ENCODE measurements at regions not wholly inside any gene's neighbourhood (a gene's known extent, or its start where the extent isn't known, plus 50 kb on each side); places are given as distances from the start of the nearest gene placed in this dataset.
"Not testable (repeated sequence)": the region's sequence is repeated elsewhere in the genome, so short reads cannot be mapped to it uniquely, and the experiment has no call there.

DNA sequence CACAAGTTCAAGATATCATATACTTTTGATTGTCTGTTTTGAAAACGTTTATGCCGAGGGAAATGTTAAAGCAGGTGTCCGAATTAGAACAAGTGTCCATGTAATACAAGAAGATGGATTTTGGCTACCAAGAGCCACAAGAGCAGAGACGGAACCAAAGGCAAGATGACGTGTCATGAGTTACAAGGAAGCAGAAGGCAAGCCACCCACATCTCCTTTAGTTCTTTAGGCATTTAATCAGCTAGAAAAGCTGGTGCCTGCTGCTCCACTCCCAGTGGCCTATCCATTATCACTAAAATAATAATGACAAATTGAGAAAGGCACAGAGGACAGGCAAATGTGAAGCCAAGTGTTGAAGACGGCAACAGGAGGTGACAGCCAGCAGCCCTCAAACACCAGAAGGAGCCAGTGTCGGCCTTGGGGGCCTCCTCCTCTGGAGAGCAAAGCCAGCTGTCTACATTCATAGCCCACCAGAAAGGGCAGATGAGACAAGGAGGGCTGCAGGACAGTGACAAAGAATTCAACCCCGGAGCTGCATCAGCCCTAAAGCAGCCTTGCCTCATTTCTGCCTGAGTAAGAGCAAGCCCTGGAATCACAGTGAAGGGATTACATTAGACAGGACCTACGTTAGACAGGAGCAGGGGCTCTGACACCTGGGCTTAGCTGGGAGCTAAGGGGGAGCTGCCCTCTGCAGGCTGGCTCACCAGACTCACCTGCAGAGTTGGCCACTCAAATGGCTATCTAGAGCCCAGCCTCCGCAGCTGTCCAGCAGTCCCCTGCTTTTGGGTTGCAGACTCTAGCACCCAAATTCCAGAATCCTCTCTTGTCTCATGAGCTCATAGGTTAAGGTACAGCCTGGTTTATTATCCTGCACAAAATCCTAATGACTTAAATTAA, 569.9 kb downstream of the UQCRFS1 start:
- no peak for DNase-seq (ENCODE audit: low read depth in 4 of 4, low spot score in 3 of 4)

- DNase-seq (ENCODE audit: low read depth in 4 of 4, low spot score in 3 of 4), result no peak
Observed at GRCh38 chr19:28641395-28641794, 571.6 kb downstream of the UQCRFS1 start.

DNA sequence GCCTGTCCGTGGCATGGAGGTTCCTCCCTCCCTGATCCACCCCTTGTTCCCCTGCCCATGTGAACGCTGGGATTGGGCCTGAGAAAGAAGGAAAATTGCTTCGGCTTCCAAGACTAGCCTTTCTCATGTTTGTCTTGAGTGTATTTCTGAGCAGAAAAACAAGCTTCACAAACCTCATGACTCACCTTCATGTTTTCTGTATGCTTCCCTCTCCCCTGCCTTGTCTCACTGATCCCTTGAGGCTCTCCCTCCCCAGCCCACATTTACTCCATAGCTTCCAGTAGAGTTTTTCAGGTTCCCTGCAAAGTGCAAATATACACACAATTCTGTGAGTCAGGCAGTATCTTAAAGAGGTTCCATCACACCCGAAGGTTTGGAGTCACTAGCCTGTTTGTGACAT, 572.4 kb downstream of the UQCRFS1 start:
- DNase-seq (ENCODE audit: low read depth in 4 of 4, low spot score in 3 of 4), result no peak

DNA sequence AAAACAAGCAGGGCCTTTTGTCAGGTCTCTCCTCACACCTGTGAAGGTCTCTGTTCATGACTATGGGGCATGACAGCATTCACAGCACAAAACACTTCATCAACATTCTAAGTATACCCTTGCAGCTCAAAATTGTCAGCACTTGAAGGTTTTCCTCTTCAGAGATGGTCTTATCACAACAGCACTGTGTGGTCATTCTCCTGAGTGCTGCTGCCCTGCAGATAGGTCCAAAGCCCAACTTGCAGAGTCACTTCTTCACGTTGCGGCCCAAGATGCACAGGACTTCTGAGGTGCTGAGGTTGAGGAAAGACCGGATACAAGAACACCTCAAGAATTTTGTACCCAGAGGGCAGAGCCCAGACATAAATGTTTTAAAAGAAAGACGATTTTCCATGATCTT, 574.5 kb downstream of the UQCRFS1 start:
- no peak for DNase-seq (ENCODE audit: low read depth in 4 of 4, low spot score in 3 of 4)

DNA sequence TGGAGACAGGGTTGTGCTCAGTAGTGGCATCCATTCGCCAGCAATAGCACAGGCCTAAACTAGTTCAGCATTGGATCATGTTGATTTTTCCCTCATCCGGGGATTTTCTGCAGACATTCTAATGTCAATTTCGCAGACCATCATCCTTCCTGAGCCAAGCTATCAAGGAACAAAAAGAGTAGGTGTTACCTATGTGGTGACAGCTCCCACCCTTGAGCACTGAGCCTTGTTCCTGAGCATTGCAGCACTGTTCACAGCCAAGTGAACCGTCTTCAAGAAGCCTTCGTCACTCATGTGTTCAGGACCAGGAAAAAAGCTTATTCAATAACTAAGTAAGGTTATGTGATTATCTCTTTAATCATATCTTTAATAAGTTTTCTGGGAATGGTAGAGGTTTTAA, 576.2 kb downstream of the UQCRFS1 start:
- no peak for DNase-seq (ENCODE audit: low read depth in 4 of 4, low spot score in 3 of 4)

DNA sequence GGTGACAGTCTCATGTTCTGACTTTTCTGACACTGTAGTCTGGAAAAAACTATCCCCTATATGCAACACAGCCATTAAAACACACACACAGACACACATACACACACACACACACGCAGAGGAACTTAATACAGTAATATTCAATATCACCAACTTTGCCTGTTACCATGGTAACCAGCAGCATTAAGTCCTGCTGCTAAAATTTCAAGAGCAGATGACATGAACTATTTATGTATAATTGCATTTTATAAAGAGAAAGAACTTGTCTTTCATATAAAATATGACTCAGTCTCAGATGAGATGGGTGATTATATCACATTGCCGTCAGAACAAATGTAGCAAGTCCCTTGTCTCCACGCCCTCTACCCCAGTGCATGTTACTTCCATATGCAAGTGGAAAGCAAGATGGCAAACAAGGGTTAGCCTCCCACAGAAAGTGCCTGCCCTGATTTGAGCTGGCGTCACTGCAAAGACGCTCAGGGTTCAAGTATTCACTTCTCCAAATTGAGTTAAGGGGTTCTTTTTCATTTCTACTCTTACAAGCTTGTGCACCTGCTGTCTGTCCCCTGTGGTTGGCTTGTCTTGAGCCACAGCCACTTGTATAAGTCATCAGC, 576.8 kb downstream of the UQCRFS1 start:
- no peak for DNase-seq (ENCODE audit: low read depth in 4 of 4, low spot score in 3 of 4)

DNA sequence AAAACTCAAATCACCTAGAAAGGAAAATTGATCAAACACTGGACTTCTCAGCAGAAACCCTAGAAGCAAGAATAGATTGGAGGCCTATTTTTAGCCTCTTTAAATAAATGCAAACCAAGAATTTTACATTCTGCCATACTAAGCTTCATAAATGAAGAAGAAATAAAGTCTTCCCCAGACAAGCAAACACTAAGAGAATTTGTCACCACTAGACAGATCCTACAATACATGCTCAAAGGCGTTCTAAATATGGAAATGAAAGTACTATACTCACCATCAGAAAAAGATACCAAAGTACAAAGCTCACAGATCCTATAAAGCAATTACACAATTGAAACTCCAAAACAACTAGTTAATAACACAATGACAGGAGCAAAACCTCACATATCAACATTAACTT, 578.1 kb downstream of the UQCRFS1 start:
- DNase-seq (ENCODE audit: low read depth in 4 of 4, low spot score in 3 of 4), result no peak

DNA sequence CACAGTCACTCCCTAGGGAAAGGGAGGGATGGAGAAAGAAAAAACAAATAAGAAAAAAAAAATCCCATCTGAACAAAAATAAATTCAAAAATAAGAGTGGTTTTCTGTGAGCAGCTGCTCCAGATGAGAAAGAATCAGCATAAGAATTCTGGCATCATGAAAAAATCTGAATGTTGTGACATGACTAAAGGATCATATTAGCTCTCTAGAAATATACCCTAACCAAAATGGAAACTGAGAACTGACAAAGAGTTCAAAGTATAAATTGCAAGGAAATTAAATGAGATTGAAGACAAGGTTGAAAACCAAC, 579.0 kb downstream of the UQCRFS1 start:
- no peak for DNase-seq (ENCODE audit: low read depth in 4 of 4, low spot score in 3 of 4)

GRCh38 chr19:28633319-28634018, 579.5 kb downstream of the UQCRFS1 start:
- DNase-seq (ENCODE audit: low read depth in 4 of 4, low spot score in 3 of 4), result peak; percentile 8 to 35 (median 16)

DNA sequence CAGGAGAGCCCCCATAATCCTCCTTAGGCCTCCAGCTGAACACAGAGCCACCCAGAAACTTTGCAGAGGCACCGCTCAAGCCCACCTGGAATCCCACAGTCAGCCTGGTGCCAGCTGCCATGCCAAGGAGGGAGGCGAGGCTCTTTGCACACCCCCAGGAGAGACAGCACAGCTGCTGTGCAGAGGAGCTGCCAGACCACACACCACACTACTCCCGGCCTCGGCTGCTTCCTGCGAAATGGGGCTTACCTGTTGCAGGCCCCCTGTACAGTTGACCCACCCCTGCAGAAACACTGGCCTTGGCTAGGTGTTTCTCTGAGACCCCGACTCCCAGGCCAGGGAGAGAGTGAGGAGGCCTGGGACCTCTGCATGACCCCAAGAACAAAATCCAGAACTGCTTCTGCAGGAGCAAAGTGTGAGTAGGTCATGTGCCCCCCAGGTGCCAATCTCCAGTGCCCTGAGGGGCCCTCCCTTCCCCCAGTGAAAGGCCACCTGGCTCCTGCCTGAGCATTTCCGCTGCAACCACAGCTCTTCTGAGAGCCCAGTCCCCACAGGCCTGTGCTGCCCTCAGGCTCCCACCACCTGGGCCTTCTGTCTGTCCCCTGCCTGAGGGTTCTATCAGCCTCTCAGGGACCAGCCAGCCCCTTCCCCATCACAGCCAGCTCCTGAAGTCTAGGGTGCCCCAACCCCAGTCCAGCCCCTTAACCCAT, 580.4 kb downstream of the UQCRFS1 start:
- no peak for DNase-seq (ENCODE audit: low read depth in 4 of 4, low spot score in 3 of 4)

DNA sequence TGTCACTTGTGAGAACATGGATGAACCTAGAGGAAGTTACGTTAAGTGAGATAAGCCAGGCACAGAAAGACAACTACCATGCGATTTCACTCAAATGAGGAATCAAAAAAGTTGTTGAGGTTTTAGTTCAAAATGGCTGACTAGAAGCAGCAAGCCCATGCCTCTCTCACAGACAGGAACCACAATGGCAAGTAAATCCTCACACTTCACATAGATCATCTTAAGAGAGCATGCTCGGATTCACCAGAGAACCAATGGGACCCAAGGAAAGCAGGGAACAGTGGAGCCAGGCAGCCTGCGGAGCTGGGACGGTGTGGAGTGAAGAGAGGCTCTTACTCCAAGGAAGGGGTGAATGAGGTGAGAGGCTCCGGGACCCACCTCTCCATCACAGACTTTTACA, 581.0 kb downstream of the UQCRFS1 start:
- DNase-seq (ENCODE audit: low read depth in 4 of 4, low spot score in 3 of 4), result no peak

DNA sequence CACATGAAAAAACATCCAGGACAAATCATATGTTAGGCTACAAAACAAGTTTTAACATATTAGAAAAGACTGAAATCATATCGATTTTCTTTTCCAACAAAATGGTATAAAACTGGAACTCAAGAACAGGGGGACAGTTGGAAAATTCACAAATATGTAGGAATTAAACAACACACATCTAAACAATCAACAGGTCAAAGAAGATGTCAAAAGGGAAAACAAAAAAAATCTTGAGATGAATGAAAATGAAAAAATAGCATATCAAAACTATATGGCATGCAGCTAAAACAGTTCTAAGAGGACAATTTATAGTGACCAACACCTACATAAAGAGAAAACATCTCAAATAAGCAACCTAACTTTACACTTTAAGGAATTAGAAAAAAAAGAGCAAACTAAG, 585.3 kb downstream of the UQCRFS1 start:
- DNase-seq (ENCODE audit: low read depth in 4 of 4, low spot score in 3 of 4), result no peak

- not testable (repeated sequence) for DNase-seq (ENCODE audit: low read depth in 4 of 4, low spot score in 3 of 4)
Observed at GRCh38 chr19:28626407-28626806, 586.5 kb downstream of the UQCRFS1 start.

DNA sequence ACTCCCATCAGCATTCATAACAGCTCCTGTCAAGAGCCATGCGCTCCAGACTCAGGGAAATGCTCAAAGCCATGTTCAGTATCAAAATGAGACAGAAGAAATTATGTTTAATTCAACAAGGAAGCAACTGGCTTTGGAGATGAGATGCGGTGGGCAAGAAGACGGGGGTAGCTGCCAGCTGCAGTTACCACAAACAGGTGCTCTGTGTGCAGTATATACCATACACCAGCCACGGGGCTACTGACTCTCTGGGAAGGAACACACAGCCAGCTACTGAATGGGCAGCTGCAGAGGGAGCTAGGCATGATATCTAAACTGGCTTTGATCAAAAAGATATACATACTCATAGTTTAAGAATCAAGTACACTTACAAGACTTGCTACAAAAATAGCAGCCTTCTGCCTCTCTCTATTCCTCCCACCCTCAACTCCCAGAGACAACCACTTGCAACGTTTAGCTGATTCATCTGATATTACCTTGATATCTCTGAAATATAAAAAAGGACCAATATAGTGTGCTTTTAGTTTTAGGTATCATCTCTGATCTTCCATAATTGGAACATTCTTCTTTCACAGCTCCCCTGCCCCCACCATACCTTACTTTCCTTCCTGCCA, 593.0 kb downstream of the UQCRFS1 start:
- no peak for DNase-seq (ENCODE audit: low read depth in 4 of 4, low spot score in 3 of 4)

- DNase-seq (ENCODE audit: low read depth in 4 of 4, low spot score in 3 of 4), result no peak
Observed at GRCh38 chr19:28618504-28618903, 594.4 kb downstream of the UQCRFS1 start.

DNA sequence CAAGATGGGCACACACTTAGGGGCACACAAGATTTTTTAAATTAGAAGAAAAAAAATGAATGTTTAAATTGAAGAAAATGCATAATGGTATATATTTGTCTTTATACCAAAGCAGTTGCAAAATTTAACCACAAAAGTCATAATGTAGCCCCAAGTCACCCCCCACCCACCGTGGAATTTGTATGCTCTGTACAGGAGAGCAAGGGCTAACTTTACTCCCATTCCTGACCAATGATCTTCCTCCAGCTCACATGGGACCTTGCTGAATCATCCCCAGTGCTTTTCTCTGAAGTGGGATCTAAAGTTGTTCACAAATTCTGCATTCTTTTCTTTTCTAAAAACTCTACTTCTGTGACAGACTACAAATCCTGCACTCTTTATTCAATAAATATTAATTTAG, 597.0 kb downstream of the UQCRFS1 start:
- no peak for DNase-seq (ENCODE audit: low read depth in 4 of 4, low spot score in 3 of 4)

DNA sequence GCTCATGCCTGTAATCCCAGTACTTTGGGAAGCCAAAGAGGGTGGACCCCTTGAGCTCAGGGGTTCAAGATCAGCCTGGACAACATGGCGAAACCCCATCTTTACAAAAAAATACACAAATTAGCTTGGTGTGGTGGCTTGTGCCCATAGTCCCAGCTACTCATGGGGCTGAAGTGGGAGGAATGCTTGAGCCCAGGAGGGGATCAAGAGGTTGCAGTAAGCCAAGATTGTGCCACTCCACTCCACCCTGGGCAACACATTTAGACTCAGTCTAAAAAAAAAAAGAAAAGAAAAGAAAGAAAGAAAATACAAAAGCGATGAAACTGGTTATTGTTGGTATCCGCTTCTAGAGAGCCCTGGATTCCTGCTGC, 597.4 kb downstream of the UQCRFS1 start:
- no peak for DNase-seq (ENCODE audit: low read depth in 4 of 4, low spot score in 3 of 4)

- DNase-seq (ENCODE audit: low read depth in 4 of 4, low spot score in 3 of 4), result no peak
Observed at GRCh38 chr19:28614634-28615545, 598.1 kb downstream of the UQCRFS1 start.

DNA sequence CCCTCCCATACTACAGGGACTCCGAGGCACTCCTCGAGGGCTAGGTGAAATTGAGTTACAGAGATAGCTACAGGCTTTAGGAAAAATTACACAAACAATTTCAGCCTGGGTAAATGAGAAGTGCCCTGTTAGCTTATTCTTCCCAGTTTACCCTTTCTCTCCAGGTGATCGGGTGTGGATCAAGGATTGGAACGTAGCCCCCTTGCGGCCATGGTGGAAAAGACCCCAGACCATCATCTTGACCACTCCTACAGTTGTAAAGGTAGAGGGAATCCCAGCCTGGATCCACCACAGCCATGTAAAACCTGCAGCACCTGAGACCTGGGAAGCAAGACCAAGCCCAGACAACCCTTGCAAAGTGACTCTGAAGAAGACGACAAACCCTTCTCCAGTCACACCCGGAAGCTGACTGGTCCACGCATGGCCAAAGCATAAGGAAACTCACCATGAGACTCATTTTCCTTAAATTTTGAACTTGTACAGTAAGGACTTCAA, 600.6 kb downstream of the UQCRFS1 start:
- DNase-seq (ENCODE audit: low read depth in 4 of 4, low spot score in 3 of 4), result no peak
